NCI-H524 treated with DMSO at 0.1 percent for 48 hours (cell line): ENCODE measurements at regions not wholly inside any gene's neighbourhood (a gene's known extent, or its start where the extent isn't known, plus 50 kb on each side); places are given as distances from the start of the nearest gene placed in this dataset.

Source experiments
- DNase-seq: peaks from one replicate; lab custom pipeline; 2025; lab: John Stamatoyannopoulos, UW

GRCh38 chr12:23464241-23464812, 485.1 kb downstream of the SOX5 start:
- no peak for DNase-seq

DNA sequence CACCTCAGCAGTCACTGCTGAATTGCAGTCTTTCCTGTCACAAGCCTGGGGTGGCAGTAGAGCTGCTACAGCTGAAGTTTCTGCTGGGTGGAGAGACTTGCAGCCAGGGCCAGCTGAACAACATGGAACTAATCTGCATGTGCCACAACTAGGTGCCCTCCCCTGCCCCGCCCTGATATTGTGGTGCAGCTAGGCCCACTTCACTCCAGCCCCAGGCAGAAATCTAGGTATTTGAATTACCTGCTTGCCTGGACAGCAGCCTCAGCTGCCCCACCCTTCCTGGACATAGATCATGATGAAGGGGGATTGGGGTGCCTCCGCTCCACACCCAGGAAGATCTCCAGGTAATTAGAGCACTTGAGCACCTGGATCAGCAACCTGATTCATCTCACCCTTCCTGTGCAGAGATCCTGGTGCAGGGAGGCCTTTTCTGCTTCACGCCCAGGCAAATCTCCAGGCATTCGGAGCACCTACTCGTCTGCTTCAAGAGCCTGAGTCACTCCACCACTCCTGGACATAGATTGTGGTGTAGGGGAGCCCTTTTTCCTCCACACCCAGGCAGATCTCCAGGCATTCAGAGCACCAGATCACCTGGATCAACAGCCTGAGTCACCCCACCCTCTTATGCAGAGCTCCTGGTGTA, 477.0 kb downstream of the SOX5 start:
- no peak for DNase-seq

DNA sequence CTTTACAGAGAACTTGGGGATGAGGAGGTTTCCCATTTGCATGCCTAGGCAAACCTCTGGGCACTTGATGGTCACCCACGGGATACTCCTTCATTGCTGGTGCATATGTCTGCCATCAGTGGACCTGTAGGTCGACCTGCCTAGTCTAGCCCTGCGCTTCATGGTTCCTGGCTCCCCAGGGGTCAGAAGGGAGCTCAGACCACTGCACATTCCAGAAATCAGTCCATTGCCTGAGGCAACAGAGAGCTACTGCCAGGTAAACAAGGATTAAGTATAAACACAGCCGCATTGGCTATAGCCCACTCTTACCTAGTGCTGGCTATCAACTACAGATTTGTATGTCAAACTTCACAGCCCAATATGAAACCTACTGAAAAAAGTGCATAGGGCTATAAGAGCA, 476.4 kb downstream of the SOX5 start:
- no peak for DNase-seq

GRCh38 chr12:23474438-23474976, 475.0 kb downstream of the SOX5 start:
- no peak for DNase-seq
